KMS-11 (cell line): ENCODE measurements at regions not wholly inside any gene's neighbourhood (a gene's known extent, or its start where the extent isn't known, plus 50 kb on each side); places are given as distances from the start of the nearest gene placed in this dataset.

Source experiments
- H2AFZ ChIP-seq: fragments of 200-600 bp; sonication (generic); 2 replicates; pipeline ENCODE4 v1.6.1; 2016; ENCODE audit warnings: antibody characterized with exemption, mixed run types, low read depth
- H3K27ac ChIP-seq: fragments of 200-600 bp; sonication (generic); 2 replicates; pipeline ENCODE4 v1.6.1; 2016; ENCODE audit warnings: mild to moderate bottlenecking, mixed run types
- H3K27me3 ChIP-seq: fragments of 200-600 bp; sonication (generic); 2 replicates; pipeline ENCODE4 v1.6.1; 2017; ENCODE audit warnings: mild to moderate bottlenecking, low read depth, mixed run types, moderate library complexity; ENCODE audit not compliant: insufficient read depth
- H3K36me3 ChIP-seq: fragments of 200-600 bp; sonication (generic); 2 replicates; pipeline ENCODE4 v1.6.1; 2017; ENCODE audit warnings: mild to moderate bottlenecking, mixed run types; ENCODE audit not compliant: insufficient read depth
- H3K4me1 ChIP-seq: fragments of 200-600 bp; sonication (generic); 2 replicates; pipeline ENCODE4 v1.6.1; 2016; ENCODE audit warnings: mild to moderate bottlenecking, low read depth, mixed run types; ENCODE audit not compliant: poor library complexity, severe bottlenecking
- H3K4me2 ChIP-seq: fragments of 200-600 bp; sonication (generic); 2 replicates; pipeline ENCODE4 v1.7.0; 2016; ENCODE audit warnings: mild to moderate bottlenecking, mixed run types
- H3K4me3 ChIP-seq: fragments of 200-600 bp; sonication (generic); IDR thresholded peaks from 2 replicates; pipeline ENCODE4 v1.6.1; 2017; ENCODE audit warnings: low read depth, low read length, mixed read lengths; ENCODE audit not compliant: insufficient read depth
- H3K79me2 ChIP-seq: fragments of 200-600 bp; sonication (generic); 2 replicates; pipeline ENCODE4 v1.6.1; 2016; ENCODE audit warnings: low read depth, mixed run types; ENCODE audit not compliant: insufficient read depth
- H3K9ac ChIP-seq: fragments of 200-600 bp; sonication (generic); 2 replicates; pipeline ENCODE4 v1.6.1; 2016; ENCODE audit warnings: mild to moderate bottlenecking, mixed run types
- H4K20me1 ChIP-seq: fragments of 200-600 bp; sonication (generic); 2 replicates; pipeline ENCODE4 v1.6.1; 2016; ENCODE audit warnings: mild to moderate bottlenecking, mixed run types; ENCODE audit not compliant: insufficient read depth
- TF ChIP-seq, protein P1 (sequence below): fragments of 200-600 bp; sonication (generic); conservative IDR thresholded peaks from 2 replicates; pipeline ENCODE4 v1.6.1; 2017; ENCODE audit warnings: low read depth, mild to moderate bottlenecking, antibody characterized with exemption, low read length, moderate library complexity, mixed read lengths

DNA sequence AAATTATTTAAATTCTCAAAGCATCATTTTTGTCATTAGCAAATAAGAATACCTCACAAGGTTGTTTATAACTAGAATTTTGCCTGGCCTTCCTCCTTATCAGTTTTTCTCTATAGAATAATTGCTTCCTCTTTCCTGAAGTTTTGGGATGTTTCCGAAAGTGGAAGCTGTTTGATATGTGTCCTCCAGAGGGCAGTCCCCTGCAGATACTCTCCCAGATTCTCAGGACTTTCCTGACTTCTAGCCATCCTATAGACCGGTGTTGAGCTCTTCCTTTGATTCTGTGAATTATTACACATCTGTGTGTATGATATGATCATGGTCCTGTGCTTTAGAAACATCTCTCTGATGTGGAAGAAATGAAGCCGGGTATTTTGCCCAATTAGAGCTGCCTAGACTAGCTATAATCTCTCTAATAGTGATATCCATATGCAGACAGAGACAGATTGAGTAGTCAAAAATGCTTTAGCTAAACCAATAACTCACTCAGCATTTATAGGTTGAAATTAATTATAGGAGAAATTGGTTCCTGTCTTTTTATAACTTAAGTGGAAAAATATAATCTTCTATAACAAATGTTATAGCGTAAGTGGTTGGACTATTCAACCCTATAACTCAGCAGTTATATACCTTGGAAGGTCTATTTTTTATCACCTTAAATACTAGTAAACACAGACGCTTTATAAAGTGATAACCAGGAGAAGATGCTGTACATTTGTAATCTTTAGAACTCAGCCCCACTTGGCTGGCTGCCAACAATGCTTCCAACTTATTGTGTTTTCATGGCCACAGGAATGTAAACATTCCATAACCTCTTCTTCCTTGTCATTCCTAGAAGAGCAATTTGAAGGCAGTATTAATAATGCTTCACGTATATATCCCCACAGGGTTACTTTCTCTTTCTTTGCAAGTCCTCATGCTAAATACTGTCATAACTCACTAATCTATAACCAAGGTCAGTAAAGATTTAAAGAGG is 201.0 kb upstream of the RXFP2 start:
- Histone ChIP-seq H3K9ac (no peak overlapping the region), H2AFZ (no peak overlapping the region), H3K27ac (no peak overlapping the region), H3K27me3 (no peaks in the 10 kb centered on the region), H3K4me2 (no peak overlapping the region), H3K4me1 (no peaks in the 10 kb centered on the region), H3K36me3 (no peaks in the 10 kb centered on the region), H3K4me3 (no peak overlapping the region), H3K79me2 (no peaks in the 10 kb centered on the region), H4K20me1 (no peaks in the 10 kb centered on the region)
- TF ChIP-seq, protein P1, sequence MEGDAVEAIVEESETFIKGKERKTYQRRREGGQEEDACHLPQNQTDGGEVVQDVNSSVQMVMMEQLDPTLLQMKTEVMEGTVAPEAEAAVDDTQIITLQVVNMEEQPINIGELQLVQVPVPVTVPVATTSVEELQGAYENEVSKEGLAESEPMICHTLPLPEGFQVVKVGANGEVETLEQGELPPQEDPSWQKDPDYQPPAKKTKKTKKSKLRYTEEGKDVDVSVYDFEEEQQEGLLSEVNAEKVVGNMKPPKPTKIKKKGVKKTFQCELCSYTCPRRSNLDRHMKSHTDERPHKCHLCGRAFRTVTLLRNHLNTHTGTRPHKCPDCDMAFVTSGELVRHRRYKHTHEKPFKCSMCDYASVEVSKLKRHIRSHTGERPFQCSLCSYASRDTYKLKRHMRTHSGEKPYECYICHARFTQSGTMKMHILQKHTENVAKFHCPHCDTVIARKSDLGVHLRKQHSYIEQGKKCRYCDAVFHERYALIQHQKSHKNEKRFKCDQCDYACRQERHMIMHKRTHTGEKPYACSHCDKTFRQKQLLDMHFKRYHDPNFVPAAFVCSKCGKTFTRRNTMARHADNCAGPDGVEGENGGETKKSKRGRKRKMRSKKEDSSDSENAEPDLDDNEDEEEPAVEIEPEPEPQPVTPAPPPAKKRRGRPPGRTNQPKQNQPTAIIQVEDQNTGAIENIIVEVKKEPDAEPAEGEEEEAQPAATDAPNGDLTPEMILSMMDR: no peak

DNA sequence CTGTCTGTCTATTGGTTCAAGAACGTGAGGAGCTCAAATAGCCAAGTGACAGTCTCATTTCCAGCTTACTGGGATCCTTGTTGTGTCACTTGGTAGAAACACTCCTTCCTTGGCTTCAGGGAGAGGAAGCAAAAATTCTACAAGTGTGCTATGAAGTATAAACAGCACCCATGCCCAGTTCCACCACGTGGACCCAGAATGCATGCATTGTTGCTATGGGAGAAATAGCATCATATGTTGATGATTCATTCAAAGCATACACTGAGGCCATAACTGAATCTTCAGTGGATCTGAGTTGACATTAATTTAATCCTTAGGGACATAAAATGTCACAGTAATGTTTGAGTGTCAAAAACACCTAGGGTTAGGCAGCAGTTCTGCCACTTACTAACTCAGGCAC is 199.0 kb upstream of the RXFP2 start:
- H3K27ac ChIP-seq: no peak overlapping the region
- no peaks in the 10 kb centered on the region for H3K36me3 ChIP-seq
- no peak overlapping the region for H2AFZ ChIP-seq
- TF ChIP-seq, protein P1: no peak
- H3K79me2 ChIP-seq: no peaks in the 10 kb centered on the region
- H3K4me1 ChIP-seq: no peaks in the 10 kb centered on the region
- H3K4me3 ChIP-seq: no peak overlapping the region
- no peak overlapping the region for H3K9ac ChIP-seq
- no peaks in the 10 kb centered on the region for H3K27me3 ChIP-seq
- no peak overlapping the region for H3K4me2 ChIP-seq
- H4K20me1 ChIP-seq: no peaks in the 10 kb centered on the region

DNA sequence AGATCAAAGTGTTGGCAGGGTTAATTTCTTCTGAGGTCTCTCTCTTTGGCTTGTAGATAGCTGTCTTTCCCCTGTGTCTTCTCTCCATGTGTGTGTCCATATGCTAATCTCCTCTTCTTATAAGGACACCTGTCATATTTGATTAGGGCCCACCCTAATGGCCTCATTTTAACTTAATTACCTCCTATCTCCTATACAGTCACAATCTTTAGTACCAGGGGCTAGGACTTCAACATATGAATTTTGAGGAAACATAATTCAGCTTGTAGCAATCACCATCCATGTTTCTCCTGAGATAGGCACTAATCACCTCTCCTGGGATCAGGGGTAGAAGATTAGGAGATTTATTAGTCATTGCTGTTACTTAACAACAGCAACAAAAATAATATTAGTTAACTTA is 196.1 kb upstream of the RXFP2 start:
- Histone ChIP-seq H3K4me3 (no peak overlapping the region), H3K27me3 (no peaks in the 10 kb centered on the region), H3K9ac (no peak overlapping the region), H3K36me3 (no peaks in the 10 kb centered on the region), H2AFZ (no peak overlapping the region), H4K20me1 (no peaks in the 10 kb centered on the region), H3K4me2 (no peak overlapping the region), H3K27ac (no peak overlapping the region), H3K79me2 (no peaks in the 10 kb centered on the region), H3K4me1 (no peaks in the 10 kb centered on the region)
- TF ChIP-seq, protein P1: no peak

DNA sequence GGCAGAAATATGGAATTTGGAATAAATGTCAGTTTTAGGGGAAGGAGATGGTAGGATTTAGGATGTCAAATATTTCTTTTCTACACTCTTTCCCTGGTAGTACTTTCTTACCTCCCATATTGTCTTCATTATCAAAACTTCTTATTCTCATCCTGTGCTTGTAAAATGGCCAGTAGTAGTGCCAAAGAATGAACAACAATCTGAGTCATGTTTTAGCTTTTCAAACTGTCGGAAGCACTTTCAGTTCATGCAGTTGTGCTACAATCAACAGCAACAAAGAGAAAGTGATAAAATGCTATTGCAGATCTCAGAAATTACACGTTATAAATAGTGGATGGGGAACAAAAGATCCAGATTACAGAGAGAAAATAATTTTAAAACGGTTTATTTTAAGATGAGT is 193.7 kb upstream of the RXFP2 start:
- Histone ChIP-seq H2AFZ (no peak overlapping the region), H3K27me3 (no peaks in the 10 kb centered on the region), H3K4me3 (no peak overlapping the region), H4K20me1 (no peaks in the 10 kb centered on the region), H3K36me3 (no peaks in the 10 kb centered on the region), H3K9ac (no peak overlapping the region), H3K4me2 (no peak overlapping the region), H3K27ac (no peak overlapping the region), H3K4me1 (no peaks in the 10 kb centered on the region), H3K79me2 (no peaks in the 10 kb centered on the region)
- TF ChIP-seq, protein P1: no peak
